Epithelial cell of proximal tubule (primary cell): ENCODE measurements at regions not wholly inside any gene's neighbourhood (a gene's known extent, or its start where the extent isn't known, plus 50 kb on each side); places are given as distances from the start of the nearest gene placed in this dataset.

Experiments used
- DNase-seq: peaks from one replicate; pipeline ENCODE4 v3.0.0-alpha.2; 2011; ENCODE audit warnings: low read depth
- H3K4me3 ChIP-seq: 2 replicates; pipeline ENCODE4 v1.5.1; 2011; ENCODE audit warnings: low read depth, mild to moderate bottlenecking, low read length
- TF ChIP-seq, protein P1 (sequence below): conservative IDR thresholded peaks from 2 replicates; pipeline ENCODE4 v1.5.1; 2012; ENCODE audit warnings: low read depth, mild to moderate bottlenecking, low read length

DNA sequence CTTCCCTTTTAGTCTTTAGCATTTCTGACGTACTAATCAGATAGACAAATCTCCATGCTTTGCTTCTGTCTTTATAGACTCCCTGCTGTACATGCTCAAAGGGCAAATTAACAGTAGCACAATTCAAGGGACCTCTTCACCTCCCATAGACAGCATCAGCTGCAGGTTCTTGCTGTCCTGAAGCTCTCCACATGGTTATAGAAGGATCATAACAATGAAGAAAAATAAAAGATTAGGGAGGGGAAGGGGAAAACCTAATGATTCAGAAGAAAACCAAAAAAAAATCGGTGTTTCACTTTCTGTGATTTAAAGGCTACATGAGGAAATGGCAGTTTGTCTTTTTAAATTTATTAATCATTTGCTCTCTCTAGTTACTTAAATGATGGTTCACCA lies 155.5 kb downstream of the PTCSC3 start:
- TF ChIP-seq, protein P1, sequence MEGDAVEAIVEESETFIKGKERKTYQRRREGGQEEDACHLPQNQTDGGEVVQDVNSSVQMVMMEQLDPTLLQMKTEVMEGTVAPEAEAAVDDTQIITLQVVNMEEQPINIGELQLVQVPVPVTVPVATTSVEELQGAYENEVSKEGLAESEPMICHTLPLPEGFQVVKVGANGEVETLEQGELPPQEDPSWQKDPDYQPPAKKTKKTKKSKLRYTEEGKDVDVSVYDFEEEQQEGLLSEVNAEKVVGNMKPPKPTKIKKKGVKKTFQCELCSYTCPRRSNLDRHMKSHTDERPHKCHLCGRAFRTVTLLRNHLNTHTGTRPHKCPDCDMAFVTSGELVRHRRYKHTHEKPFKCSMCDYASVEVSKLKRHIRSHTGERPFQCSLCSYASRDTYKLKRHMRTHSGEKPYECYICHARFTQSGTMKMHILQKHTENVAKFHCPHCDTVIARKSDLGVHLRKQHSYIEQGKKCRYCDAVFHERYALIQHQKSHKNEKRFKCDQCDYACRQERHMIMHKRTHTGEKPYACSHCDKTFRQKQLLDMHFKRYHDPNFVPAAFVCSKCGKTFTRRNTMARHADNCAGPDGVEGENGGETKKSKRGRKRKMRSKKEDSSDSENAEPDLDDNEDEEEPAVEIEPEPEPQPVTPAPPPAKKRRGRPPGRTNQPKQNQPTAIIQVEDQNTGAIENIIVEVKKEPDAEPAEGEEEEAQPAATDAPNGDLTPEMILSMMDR, result no peak
- H3K4me3 ChIP-seq, result no peak overlapping the region
- DNase-seq, result no peak

DNA sequence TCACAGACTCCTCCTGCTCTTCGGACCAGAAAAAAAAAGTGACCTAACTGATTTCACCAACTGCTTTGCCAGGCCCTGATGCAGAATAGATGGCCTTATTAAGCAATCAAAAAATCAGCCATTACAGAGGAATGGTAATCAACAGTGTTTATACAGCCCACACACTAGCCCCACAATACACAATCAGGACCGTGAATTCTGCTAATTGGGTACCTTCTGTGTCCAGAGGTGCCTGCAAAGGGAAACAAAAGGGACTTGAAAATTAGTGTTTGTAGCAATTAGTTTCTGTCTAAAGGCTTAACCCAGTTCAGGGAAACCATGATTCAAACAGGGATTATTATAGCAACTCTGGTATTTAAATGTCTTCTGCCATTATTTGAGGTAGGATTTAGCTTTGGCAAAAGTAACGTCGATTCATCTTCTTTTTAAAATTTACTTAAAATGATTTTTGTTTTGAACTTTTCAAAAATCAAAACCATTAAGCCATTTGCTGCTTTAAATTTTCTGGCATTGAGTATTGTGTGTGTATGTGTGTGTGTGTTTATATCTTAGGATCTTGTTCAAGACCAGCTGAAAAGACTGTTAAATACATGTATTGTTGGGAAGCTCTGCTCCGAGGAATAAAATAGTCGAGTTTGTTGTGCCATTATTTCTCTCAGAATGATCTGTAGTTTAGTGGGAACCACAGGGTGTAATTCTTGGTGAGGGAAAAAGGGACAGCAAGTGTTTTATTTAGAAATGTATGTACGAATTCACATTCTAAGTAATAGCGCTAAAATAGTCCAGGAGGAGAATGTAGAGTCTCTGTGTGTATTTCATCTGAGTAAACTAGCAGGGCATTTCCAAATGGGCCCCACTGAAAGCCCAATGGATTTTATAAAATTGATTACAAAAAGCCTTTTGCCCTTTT lies 156.1 kb downstream of the PTCSC3 start:
- TF ChIP-seq, protein P1, result no peak
- H3K4me3 ChIP-seq, result no peak overlapping the region
- no peak for DNase-seq

DNA sequence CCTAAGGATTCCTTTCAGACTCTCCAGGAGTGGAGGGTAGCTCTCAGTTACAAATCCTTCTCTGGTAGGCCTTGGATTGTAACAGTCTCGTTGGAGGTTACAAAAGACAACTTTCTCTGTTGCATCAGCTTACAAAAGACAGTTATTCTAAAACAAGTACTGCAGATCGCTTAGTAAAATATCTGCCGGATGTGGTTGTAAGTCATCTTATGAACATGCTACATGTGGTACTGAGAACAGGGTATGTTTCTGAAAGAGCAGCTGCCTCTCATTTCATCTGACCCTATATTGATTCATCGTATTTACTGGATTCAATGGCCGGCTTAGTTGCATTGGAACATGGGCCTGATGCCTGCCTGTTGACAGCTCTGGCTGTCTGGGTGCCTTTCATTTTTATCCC lies 157.4 kb downstream of the PTCSC3 start:
- TF ChIP-seq, protein P1, result no peak
- DNase-seq, result no peak
- no peak overlapping the region for H3K4me3 ChIP-seq

DNA sequence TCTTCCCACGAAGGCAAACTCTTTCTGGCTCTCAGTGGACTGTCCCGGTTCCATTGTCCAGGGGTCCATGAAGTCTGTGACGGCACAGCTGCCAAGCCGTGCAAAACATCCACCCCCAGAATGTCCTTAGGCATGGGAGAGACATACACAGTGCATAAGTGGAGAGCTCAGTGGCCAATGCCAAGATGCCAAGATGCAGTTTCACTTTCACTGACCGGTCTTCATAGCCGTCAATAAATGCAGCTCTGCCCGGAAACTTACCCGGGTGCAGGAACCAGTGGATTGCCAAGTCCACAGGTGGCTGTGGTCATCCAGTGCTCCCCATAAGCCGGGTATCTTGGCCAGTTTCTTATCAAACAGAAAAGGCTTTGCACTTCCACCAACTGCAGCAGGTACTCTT lies 162.3 kb downstream of the PTCSC3 start:
- DNase-seq, result no peak
- TF ChIP-seq, protein P1, result no peak

DNA sequence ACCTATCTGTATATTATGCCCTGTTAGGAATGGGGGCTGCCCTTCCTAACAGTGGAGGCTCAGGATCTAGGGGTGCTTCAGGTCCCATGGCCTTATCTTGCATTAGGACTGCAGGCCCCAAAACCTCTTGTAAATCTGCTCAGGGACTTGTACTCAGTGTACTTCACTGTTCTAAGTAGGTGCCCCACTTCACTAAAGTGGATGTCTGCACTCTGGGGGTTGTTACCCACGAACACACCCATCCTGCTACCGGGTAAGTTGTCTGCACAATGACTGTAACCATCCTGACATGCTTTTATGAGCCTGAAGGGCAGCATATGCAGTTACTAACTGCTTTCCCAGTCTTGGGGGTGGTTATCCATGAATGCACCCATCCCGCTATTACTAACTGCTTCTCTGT lies 163.0 kb downstream of the PTCSC3 start:
- DNase-seq, result no peak
- TF ChIP-seq, protein P1, result no peak
- H3K4me3 ChIP-seq, result no peak overlapping the region

More for the DNA sequence above, 162.3 kb downstream of the PTCSC3 start:
- no peak overlapping the region for H3K4me3 ChIP-seq

DNA sequence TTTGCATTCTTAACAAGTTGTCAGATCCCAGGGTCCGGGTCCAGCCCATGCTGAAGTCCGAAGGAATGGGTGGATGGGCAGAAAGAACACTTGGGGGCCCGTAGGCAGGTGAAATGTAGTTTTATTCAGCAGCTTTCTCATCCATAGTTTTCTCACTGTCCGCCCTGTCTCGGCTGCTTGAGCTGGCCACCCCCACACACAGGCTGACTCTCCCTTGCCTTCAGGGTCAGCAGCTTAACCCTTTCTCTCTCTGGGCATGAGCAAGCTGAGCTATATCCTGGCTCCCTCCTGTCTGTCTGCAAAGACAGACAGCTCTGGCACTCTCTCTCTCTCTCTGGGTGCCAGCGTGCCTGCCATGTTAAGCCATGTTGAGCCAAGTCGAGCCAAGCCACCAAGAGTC lies 163.9 kb downstream of the PTCSC3 start:
- TF ChIP-seq, protein P1, result no peak
- no peak overlapping the region for H3K4me3 ChIP-seq
- DNase-seq, result no peak

DNA sequence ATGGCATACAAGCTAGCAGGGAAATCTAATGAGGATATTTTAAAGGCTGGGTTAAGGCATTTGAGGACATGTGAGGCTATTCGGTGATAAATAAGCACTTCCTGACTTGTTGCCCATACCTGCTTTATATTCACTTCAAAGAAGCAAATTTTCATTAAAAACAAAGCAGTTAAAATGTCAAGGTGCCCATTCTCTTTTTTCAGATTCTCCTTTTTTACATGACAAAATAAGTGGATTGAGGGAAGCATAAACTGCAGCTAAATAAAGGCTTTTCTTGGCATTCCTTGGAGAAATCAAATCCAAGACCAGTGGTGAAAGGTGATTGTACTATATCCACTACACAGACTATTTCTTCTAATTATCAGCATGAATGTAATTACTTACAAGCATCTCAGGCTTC lies 166.9 kb downstream of the PTCSC3 start:
- TF ChIP-seq, protein P1, result no peak
- no peak for DNase-seq
- H3K4me3 ChIP-seq, result no peak overlapping the region
